ENCODE measurements at regions not wholly inside any gene's neighbourhood (a gene's known extent, or its start where the extent isn't known, plus 50 kb on each side); places are given as distances from the start of the nearest gene placed in this dataset.

GRCh38 chr20:48552550-48552949 lies 275.2 kb downstream of the PREX1 start:
- Histone ChIP-seq H3K36me3 (ENCODE audit: control insufficient read depth, insufficient read depth, low read length) (no peaks in the 10 kb centered on the region), H3K27ac (ENCODE audit: low read depth, low read length, severe bottlenecking) (no peak overlapping the region), H3K4me1 (ENCODE audit: control insufficient read depth, insufficient read depth, low read length, poor library complexity, severe bottlenecking) (peaks cover 7% of the 10 kb centered on the region), H3K9me3 (ENCODE audit: control insufficient read depth, low read length) (no peaks in the 10 kb centered on the region), H3K4me3 (ENCODE audit: extremely low read depth, insufficient read depth, low read length, poor library complexity, severe bottlenecking) (no peak overlapping the region)
- WGBS, 2 experiments (ENCODE audit: insufficient coverage in 2 of 2), result 85 to 95% methylated on average over 6 to 8 of the region's 8 CpGs

GRCh38 chr20:48550814-48551213 lies 277.0 kb downstream of the PREX1 start:
- Histone ChIP-seq H3K9me3 (ENCODE audit: control insufficient read depth, low read length) (no peaks in the 10 kb centered on the region), H3K4me1 (ENCODE audit: control insufficient read depth, insufficient read depth, low read length, poor library complexity, severe bottlenecking) (no peaks in the 10 kb centered on the region), H3K27ac (ENCODE audit: low read depth, low read length, severe bottlenecking) (no peak overlapping the region), H3K36me3 (ENCODE audit: control insufficient read depth, insufficient read depth, low read length) (no peaks in the 10 kb centered on the region), H3K4me3 (ENCODE audit: extremely low read depth, insufficient read depth, low read length, poor library complexity, severe bottlenecking) (no peak overlapping the region)
- 71 to 86% methylated on average over 2 to 7 of the region's 7 CpGs for WGBS, 2 experiments (ENCODE audit: insufficient coverage in 2 of 2)

GRCh38 chr20:48547664-48548063 lies 280.1 kb downstream of the PREX1 start:
- WGBS, 2 experiments (ENCODE audit: insufficient coverage in 2 of 2), result 93 to 98% methylated on average over 5 to 6 of the region's 7 CpGs
- Histone ChIP-seq H3K4me3 (ENCODE audit: extremely low read depth, insufficient read depth, low read length, poor library complexity, severe bottlenecking) (no peak overlapping the region), H3K9me3 (ENCODE audit: control insufficient read depth, low read length) (peaks cover 2% of the 10 kb centered on the region), H3K4me1 (ENCODE audit: control insufficient read depth, insufficient read depth, low read length, poor library complexity, severe bottlenecking) (no peaks in the 10 kb centered on the region), H3K36me3 (ENCODE audit: control insufficient read depth, insufficient read depth, low read length) (no peaks in the 10 kb centered on the region), H3K27ac (ENCODE audit: low read depth, low read length, severe bottlenecking) (no peak overlapping the region)

DNA sequence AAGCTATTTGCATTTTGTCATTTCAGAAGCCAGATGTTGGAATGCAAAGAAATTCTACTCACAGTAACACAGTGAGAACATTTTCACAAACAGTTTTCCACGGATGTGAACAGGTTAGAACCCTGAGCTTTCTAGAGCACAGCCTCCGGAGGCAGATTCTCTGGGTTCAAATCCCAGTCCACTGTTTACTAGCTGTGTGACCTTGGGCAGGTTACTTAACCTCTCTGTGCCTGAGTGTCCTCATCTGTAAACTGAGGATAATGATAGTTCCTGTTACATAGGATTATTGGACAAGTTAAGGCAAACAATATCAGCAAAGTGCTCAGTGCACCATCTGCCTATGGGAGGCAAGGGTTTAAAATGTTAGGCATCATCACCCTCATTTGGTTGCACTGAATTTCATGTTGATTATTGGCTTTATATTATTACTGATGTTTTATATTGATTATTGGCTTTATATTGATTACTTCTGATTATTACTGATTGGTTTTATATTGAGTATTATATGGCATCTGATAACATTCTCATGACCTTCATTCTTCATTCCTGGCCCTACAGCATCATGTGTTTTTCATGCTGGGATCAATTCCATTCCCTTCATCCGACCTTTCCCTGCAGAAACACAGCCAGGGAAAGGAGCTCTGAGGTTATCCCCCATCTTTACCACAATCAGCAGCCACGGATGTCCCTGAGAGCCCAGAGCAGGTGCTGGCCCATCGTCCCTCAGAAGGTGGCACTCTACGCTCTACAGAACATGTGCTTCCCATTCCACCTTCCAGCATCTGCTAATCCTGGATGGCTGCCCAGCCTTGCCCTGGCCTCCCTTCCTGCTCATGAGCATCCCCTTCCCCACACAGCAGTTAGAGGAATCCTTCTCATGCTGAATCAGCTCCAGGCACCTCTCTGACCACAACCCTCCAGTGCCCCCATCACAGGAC lies 283.1 kb downstream of the PREX1 start:
- Histone ChIP-seq H3K27ac (ENCODE audit: low read depth, low read length, severe bottlenecking) (no peak overlapping the region), H3K9me3 (ENCODE audit: control insufficient read depth, low read length) (peaks cover 6% of the 10 kb centered on the region), H3K4me1 (ENCODE audit: control insufficient read depth, insufficient read depth, low read length, poor library complexity, severe bottlenecking) (peaks cover 1% of the 10 kb centered on the region), H3K4me3 (ENCODE audit: extremely low read depth, insufficient read depth, low read length, poor library complexity, severe bottlenecking) (no peak overlapping the region), H3K36me3 (ENCODE audit: control insufficient read depth, insufficient read depth, low read length) (no peaks in the 10 kb centered on the region)
- WGBS, 2 experiments (ENCODE audit: insufficient coverage in 2 of 2), result 55 to 67% methylated on average over 5 of the region's 6 CpGs

GRCh38 chr20:48541581-48542071 lies 286.2 kb downstream of the PREX1 start:
- peaks cover 19% of the 10 kb centered on the region for H3K4me1 ChIP-seq (ENCODE audit: control insufficient read depth, insufficient read depth, low read length, poor library complexity, severe bottlenecking)
- H3K27ac ChIP-seq (ENCODE audit: low read depth, low read length, severe bottlenecking), result no peak overlapping the region
- no peaks in the 10 kb centered on the region for H3K36me3 ChIP-seq (ENCODE audit: control insufficient read depth, insufficient read depth, low read length)
- H3K9me3 ChIP-seq (ENCODE audit: control insufficient read depth, low read length), result peaks cover 6% of the 10 kb centered on the region
- WGBS, 2 experiments (ENCODE audit: insufficient coverage in 2 of 2), result 77 to 81% methylated on average over 7 to 10 of the region's 10 CpGs
- no peak overlapping the region for H3K4me3 ChIP-seq (ENCODE audit: extremely low read depth, insufficient read depth, low read length, poor library complexity, severe bottlenecking)

- Histone ChIP-seq H3K36me3 (ENCODE audit: control insufficient read depth, insufficient read depth, low read length) (no peaks in the 10 kb centered on the region), H3K9me3 (ENCODE audit: control insufficient read depth, low read length) (peaks cover 6% of the 10 kb centered on the region), H3K27ac (ENCODE audit: low read depth, low read length, severe bottlenecking) (peak overlapping the region; percentile 71), H3K4me1 (ENCODE audit: control insufficient read depth, insufficient read depth, low read length, poor library complexity, severe bottlenecking) (peaks cover 19% of the 10 kb centered on the region), H3K4me3 (ENCODE audit: extremely low read depth, insufficient read depth, low read length, poor library complexity, severe bottlenecking) (no peak overlapping the region)
- WGBS, 2 experiments (ENCODE audit: insufficient coverage in 2 of 2), result 22 to 40% methylated on average over 1 to 3 of the region's 3 CpGs
Measured at GRCh38 chr20:48538856-48539255, 288.9 kb downstream of the PREX1 start.

- Histone ChIP-seq H3K9me3 (ENCODE audit: control insufficient read depth, low read length) (peaks cover 6% of the 10 kb centered on the region), H3K27ac (ENCODE audit: low read depth, low read length, severe bottlenecking) (peak overlapping the region; percentile 71), H3K36me3 (ENCODE audit: control insufficient read depth, insufficient read depth, low read length) (no peaks in the 10 kb centered on the region), H3K4me1 (ENCODE audit: control insufficient read depth, insufficient read depth, low read length, poor library complexity, severe bottlenecking) (peaks cover 19% of the 10 kb centered on the region), H3K4me3 (ENCODE audit: extremely low read depth, insufficient read depth, low read length, poor library complexity, severe bottlenecking) (no peak overlapping the region)
- 59 to 61% methylated on average over 7 to 10 of the region's 10 CpGs for WGBS, 2 experiments (ENCODE audit: insufficient coverage in 2 of 2)
Measured at GRCh38 chr20:48538058-48538825, 289.6 kb downstream of the PREX1 start.

DNA sequence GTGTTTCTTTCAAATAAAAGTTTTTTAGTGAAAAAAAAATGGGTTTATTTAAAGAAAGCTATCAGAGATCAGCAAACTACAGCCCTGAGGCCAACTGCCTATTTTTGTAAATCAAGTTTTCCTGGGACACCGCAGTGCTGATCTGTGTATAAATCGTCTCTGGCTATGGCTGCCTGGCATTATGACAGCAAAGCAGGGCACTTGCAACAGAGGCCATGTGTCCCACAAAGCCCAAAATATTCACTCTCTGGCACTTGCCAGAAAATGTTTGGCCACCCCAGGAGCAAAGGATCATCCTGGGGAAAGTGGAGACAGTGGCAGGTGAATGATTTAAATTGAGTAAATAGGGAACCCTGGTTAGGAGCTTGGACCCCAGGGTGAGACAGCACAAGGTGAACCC lies 291.6 kb downstream of the PREX1 start:
- no peaks in the 10 kb centered on the region for H3K36me3 ChIP-seq (ENCODE audit: control insufficient read depth, insufficient read depth, low read length)
- H3K9me3 ChIP-seq (ENCODE audit: control insufficient read depth, low read length), result no peaks in the 10 kb centered on the region
- no peak overlapping the region for H3K4me3 ChIP-seq (ENCODE audit: extremely low read depth, insufficient read depth, low read length, poor library complexity, severe bottlenecking)
- no peak overlapping the region for H3K27ac ChIP-seq (ENCODE audit: low read depth, low read length, severe bottlenecking)
- WGBS, 2 experiments (ENCODE audit: insufficient coverage in 2 of 2), result 81 to 91% methylated on average over 2 of the region's 2 CpGs
- H3K4me1 ChIP-seq (ENCODE audit: control insufficient read depth, insufficient read depth, low read length, poor library complexity, severe bottlenecking), result peaks cover 19% of the 10 kb centered on the region

DNA sequence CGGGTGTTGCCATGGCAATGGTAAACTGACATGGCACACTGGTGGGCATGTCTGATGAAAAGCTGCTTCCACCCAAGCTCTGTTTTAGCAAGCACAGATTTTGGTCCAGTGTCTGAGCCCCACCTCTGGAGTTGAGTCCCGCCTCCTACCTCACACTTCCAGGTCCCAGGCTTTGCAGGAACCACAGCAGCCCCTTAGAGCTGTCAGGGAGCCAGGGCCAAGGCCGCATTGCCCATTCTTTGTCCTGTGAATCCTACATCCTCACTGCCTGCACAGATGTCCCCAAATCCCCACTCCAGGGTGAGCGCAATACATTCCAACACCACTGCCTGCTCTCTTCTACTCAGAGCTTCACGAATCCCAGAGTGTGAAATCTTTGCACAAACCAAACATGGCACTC lies 292.2 kb downstream of the PREX1 start:
- no peaks in the 10 kb centered on the region for H3K36me3 ChIP-seq (ENCODE audit: control insufficient read depth, insufficient read depth, low read length)
- 89 to 97% methylated on average over 4 to 5 of the region's 5 CpGs for WGBS, 2 experiments (ENCODE audit: insufficient coverage in 2 of 2)
- peaks cover 19% of the 10 kb centered on the region for H3K4me1 ChIP-seq (ENCODE audit: control insufficient read depth, insufficient read depth, low read length, poor library complexity, severe bottlenecking)
- H3K27ac ChIP-seq (ENCODE audit: low read depth, low read length, severe bottlenecking), result no peak overlapping the region
- no peak overlapping the region for H3K4me3 ChIP-seq (ENCODE audit: extremely low read depth, insufficient read depth, low read length, poor library complexity, severe bottlenecking)
- no peaks in the 10 kb centered on the region for H3K9me3 ChIP-seq (ENCODE audit: control insufficient read depth, low read length)

DNA sequence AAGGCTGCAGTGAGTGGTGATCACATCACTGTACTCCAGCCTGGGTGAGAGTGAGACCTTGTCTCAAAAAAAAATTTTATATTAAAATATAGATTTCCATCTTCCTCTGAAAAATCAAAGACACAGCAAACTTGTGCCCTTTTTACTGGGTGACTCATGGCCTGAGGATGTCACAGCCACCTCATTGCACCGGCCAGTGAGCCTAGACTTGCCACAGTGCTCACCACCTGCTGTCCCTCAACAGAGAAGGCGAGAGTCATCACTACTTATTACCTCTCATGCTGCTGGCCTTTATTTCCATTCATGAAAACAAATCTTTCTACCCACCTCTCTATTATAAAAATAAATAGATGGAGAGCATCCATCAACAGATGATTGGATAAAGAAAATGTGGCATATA lies 295.8 kb downstream of the PREX1 start:
- H3K4me1 ChIP-seq (ENCODE audit: control insufficient read depth, insufficient read depth, low read length, poor library complexity, severe bottlenecking), result no peaks in the 10 kb centered on the region
- no peaks in the 10 kb centered on the region for H3K36me3 ChIP-seq (ENCODE audit: control insufficient read depth, insufficient read depth, low read length)
- 67 to 91% methylated on average over 1 to 2 of the region's 2 CpGs for WGBS, 2 experiments (ENCODE audit: insufficient coverage in 2 of 2)
- H3K9me3 ChIP-seq (ENCODE audit: control insufficient read depth, low read length), result no peaks in the 10 kb centered on the region
- no peak overlapping the region for H3K4me3 ChIP-seq (ENCODE audit: extremely low read depth, insufficient read depth, low read length, poor library complexity, severe bottlenecking)
- no peak overlapping the region for H3K27ac ChIP-seq (ENCODE audit: low read depth, low read length, severe bottlenecking)
